Loucy (cell line): ENCODE measurements at regions not wholly inside any gene's neighbourhood (a gene's known extent, or its start where the extent isn't known, plus 50 kb on each side); places are given as distances from the start of the nearest gene placed in this dataset.

Experiments used
- H2AFZ ChIP-seq: fragments of 200-600 bp; sonication (generic); 2 replicates; pipeline ENCODE4 v1.6.0; 2016; ENCODE audit warnings: antibody characterized with exemption, mild to moderate bottlenecking, low read length, moderate library complexity
- H3F3A ChIP-seq: fragments of 200-600 bp; 2 replicates; pipeline ENCODE4 v1.6.0; 2016; ENCODE audit warnings: antibody characterized with exemption, low read depth, mild to moderate bottlenecking
- H3K27me3 ChIP-seq: fragments of 200-600 bp; sonication (generic); 2 replicates; pipeline ENCODE4 v1.6.1; 2014; ENCODE audit warnings: low read length, mild to moderate bottlenecking; ENCODE audit not compliant: insufficient read depth, poor library complexity, severe bottlenecking
- H3K36me3 ChIP-seq: fragments of 200-600 bp; sonication (generic); 2 replicates; pipeline ENCODE4 v1.6.1; 2016; ENCODE audit warnings: low read length; ENCODE audit not compliant: insufficient read depth
- H3K4me1 ChIP-seq: fragments of 200-600 bp; sonication (generic); 2 replicates; pipeline ENCODE4 v1.5.1; 2014; ENCODE audit warnings: low read length, mild to moderate bottlenecking; ENCODE audit not compliant: insufficient read depth, poor library complexity, severe bottlenecking
- H3K4me2 ChIP-seq: fragments of 200-600 bp; sonication (generic); 2 replicates; pipeline ENCODE4 v1.6.0; 2014; ENCODE audit warnings: antibody characterized with exemption, low read length, low read depth, mild to moderate bottlenecking; ENCODE audit not compliant: poor library complexity, severe bottlenecking
- H3K4me3 ChIP-seq: fragments of 200-600 bp; sonication (generic); 2 replicates; pipeline ENCODE4 v1.5.1; 2014; ENCODE audit warnings: low read length, mild to moderate bottlenecking, mixed read lengths; ENCODE audit not compliant: poor library complexity, severe bottlenecking
- H3K79me2 ChIP-seq: fragments of 200-600 bp; sonication (generic); 2 replicates; pipeline ENCODE4 v1.6.1; 2014; ENCODE audit warnings: low read length; ENCODE audit not compliant: insufficient read depth
- H3K9ac ChIP-seq: fragments of 200-600 bp; sonication (generic); 2 replicates; pipeline ENCODE4 v1.6.0; 2014; ENCODE audit warnings: mild to moderate bottlenecking, low read depth, low read length, moderate library complexity; ENCODE audit not compliant: poor library complexity, severe bottlenecking
- H3K9me2 ChIP-seq: fragments of 200-600 bp; sonication (generic); replicated peaks from 2 replicates; pipeline ENCODE4 v1.6.1; 2016; ENCODE audit warnings: low read depth, low read length, mixed read lengths
- H3K9me3 ChIP-seq: fragments of 200-600 bp; sonication (generic); 2 replicates; pipeline ENCODE4 v1.6.1; 2014; ENCODE audit warnings: mild to moderate bottlenecking, antibody characterized with exemption, low read length, low read depth; ENCODE audit not compliant: insufficient read depth
- H4K20me1 ChIP-seq: fragments of 200-600 bp; sonication (generic); 2 replicates; pipeline ENCODE4 v1.6.0; 2014; ENCODE audit warnings: antibody characterized with exemption, low read length, mild to moderate bottlenecking; ENCODE audit not compliant: insufficient read depth, poor library complexity, severe bottlenecking
- EZH2phosphoT487 ChIP-seq: fragments of 200-600 bp; IDR thresholded peaks from 2 replicates; pipeline ENCODE4 v1.6.1; 2018; ENCODE audit warnings: antibody characterized with exemption, mild to moderate bottlenecking, moderate library complexity, borderline replicate concordance
- TF ChIP-seq, protein P1 (sequence below): fragments of 200-600 bp; sonication (generic); conservative IDR thresholded peaks from 2 replicates; pipeline ENCODE4 v1.5.1; 2014; ENCODE audit warnings: mild to moderate bottlenecking, antibody characterized with exemption, low read length

DNA sequence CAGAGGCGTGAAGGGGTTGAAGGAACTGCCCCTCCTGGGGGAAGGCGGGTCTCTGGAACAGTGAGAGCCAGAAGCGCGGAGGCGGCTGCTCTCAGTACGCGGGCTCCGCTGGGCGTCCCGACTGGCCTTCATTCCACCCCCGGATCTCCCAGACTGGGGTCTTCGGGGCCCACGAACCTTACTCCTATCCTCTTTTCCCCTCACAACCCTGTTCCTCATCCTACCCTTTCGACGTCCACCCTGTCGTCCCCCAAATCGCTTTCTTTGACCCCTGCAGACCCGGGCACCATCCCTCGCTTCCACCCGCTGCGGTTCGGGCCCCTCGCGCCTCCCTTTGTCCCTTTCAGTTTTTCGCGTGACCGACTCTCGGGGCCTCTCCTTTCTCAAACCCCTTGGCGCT is 2114.6 kb downstream of the TP53TG3F start:
- no peaks in the 10 kb centered on the region for H4K20me1 ChIP-seq
- H3K9me3 ChIP-seq: peaks cover 5% of the 10 kb centered on the region; the same call in 1 of the 2 replicates
- no peak for TF ChIP-seq EZH2phosphoT487
- TF ChIP-seq, protein P1, sequence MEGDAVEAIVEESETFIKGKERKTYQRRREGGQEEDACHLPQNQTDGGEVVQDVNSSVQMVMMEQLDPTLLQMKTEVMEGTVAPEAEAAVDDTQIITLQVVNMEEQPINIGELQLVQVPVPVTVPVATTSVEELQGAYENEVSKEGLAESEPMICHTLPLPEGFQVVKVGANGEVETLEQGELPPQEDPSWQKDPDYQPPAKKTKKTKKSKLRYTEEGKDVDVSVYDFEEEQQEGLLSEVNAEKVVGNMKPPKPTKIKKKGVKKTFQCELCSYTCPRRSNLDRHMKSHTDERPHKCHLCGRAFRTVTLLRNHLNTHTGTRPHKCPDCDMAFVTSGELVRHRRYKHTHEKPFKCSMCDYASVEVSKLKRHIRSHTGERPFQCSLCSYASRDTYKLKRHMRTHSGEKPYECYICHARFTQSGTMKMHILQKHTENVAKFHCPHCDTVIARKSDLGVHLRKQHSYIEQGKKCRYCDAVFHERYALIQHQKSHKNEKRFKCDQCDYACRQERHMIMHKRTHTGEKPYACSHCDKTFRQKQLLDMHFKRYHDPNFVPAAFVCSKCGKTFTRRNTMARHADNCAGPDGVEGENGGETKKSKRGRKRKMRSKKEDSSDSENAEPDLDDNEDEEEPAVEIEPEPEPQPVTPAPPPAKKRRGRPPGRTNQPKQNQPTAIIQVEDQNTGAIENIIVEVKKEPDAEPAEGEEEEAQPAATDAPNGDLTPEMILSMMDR: no peak

DNA sequence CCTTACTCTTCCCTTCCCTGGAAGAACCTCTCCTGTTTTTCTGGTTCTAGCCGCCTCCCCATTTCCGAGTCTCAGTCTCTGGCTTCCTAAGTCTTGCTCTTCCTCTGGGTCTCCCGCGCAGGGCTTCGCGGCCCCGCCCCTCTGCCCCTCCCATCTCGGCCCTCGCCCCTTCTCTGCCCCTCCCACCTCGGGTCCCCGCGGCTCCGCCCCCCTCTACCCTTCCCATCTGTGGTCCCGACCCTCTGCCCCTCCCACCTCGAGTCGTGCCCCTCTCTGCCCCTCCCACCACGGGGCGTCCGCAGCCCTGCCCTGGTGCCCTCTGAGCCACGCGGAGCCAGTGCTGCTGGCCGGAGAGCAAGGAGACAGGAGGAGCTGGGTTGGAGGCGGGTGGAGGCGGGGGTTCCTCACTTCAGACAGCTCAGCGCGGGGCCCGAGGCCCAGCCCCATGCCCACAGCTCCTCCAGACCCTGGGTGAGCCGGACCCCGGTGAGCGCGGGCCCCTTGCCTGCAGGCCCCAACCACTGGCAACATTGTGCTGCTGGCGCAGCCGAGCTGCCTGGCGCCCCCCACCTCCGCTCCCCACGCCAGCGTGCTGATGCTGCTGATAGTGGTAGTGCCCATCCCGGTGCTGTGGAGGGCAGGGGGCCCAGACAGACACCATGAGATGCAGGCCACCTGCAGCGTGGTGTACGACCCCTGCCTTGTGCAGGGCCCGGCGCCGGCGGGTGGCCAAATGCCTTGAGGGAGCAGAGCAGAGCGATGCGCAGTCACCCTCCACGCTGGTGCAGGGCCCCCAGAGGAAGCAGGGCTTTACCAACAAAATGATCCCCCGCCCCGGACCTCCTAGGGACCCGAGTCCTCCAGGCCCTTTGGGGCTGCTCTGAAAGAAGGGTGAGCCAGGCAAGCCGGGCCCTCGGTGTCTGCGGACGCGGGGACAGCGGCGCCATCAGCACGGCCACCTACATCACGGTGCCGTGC is 2115.3 kb downstream of the TP53TG3F start:
- Histone ChIP-seq H3K4me1 (no peaks in the 10 kb centered on the region), H3K4me3 (no peak overlapping the region), H4K20me1 (no peaks in the 10 kb centered on the region), H3K9ac (no peak overlapping the region), H3K9me3 (peaks cover 5% of the 10 kb centered on the region; the same call in 1 of the 2 replicates), H3K4me2 (no peak overlapping the region), H3K36me3 (no peaks in the 10 kb centered on the region), H3K27me3 (no peaks in the 10 kb centered on the region), H3F3A (no peaks in the 10 kb centered on the region), H2AFZ (no peak overlapping the region), H3K9me2 (no peaks in the 10 kb centered on the region), H3K79me2 (no peaks in the 10 kb centered on the region)
- TF ChIP-seq, protein P1: no peak
- TF ChIP-seq EZH2phosphoT487: no peak

More for the DNA sequence above, 2114.6 kb downstream of the TP53TG3F start:
- Histone ChIP-seq H2AFZ (no peak overlapping the region), H3K9me2 (no peaks in the 10 kb centered on the region), H3F3A (no peaks in the 10 kb centered on the region), H3K36me3 (no peaks in the 10 kb centered on the region), H3K9ac (no peak overlapping the region), H3K4me1 (no peaks in the 10 kb centered on the region), H3K4me3 (no peak overlapping the region), H3K4me2 (no peak overlapping the region), H3K27me3 (no peaks in the 10 kb centered on the region), H3K79me2 (no peaks in the 10 kb centered on the region)

DNA sequence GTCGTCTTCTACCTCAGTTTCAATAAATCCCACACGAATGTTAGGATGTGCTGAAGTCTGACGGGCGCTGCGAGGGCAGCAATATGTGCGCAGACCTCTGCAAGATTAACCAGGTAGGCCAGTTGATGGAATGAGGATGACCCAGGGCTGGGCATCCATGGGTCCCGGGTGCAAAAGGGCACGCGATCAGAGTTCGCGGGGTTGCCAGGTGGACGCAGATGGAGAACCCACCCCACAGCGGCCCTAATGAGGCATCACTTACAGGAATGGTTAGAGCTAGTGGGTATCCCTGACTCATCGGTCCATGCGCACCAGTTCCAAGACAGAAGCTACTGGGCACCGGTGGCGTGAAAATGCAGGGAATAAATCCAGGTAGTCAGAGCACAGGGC is 2116.0 kb downstream of the TP53TG3F start:
- H3K9me2 ChIP-seq: no peaks in the 10 kb centered on the region
- H3K9me3 ChIP-seq: peaks cover 7% of the 10 kb centered on the region; the same call in 1 of the 2 replicates
- H3K4me2 ChIP-seq: no peak overlapping the region
- H3K27me3 ChIP-seq: no peaks in the 10 kb centered on the region
- H3K79me2 ChIP-seq: no peaks in the 10 kb centered on the region
- H3K4me3 ChIP-seq: no peak overlapping the region
- no peaks in the 10 kb centered on the region for H4K20me1 ChIP-seq
- H3K9ac ChIP-seq: no peak overlapping the region
- TF ChIP-seq EZH2phosphoT487: no peak
- TF ChIP-seq, protein P1: no peak
- no peak overlapping the region for H2AFZ ChIP-seq
- no peaks in the 10 kb centered on the region for H3K4me1 ChIP-seq
- H3K36me3 ChIP-seq: no peaks in the 10 kb centered on the region
- no peaks in the 10 kb centered on the region for H3F3A ChIP-seq
